IMR-90 (cell line): ENCODE measurements at regions not wholly inside any gene's neighbourhood (a gene's known extent, or its start where the extent isn't known, plus 50 kb on each side); places are given as distances from the start of the nearest gene placed in this dataset.

Experiments
- BHLHE40 ChIP-seq: fragments of 150-350 bp; IDR thresholded peaks from 2 replicates; pipeline ENCODE4 v1.6.1; 2016; ENCODE audit warnings: mild to moderate bottlenecking, low read depth, low read length
- CHD1 ChIP-seq: IDR thresholded peaks from 2 replicates; pipeline ENCODE4 v1.6.1; 2012; ENCODE audit warnings: low read depth, low read length, improper control_type of control experiment
- FOS ChIP-seq: fragments of 150-350 bp; IDR thresholded peaks from 2 replicates; pipeline ENCODE4 v1.6.1; 2016; ENCODE audit warnings: low read depth, low read length
- MAFK ChIP-seq: IDR thresholded peaks from 2 replicates; pipeline ENCODE4 v1.6.1; 2012; ENCODE audit warnings: low read depth, low read length, improper control_type of control experiment
- MAZ ChIP-seq: IDR thresholded peaks from 2 replicates; pipeline ENCODE4 v1.6.1; 2012; ENCODE audit warnings: low read depth, mild to moderate bottlenecking, low read length, improper control_type of control experiment, moderate library complexity, borderline replicate concordance
- MXI1 ChIP-seq: IDR thresholded peaks from 2 replicates; pipeline ENCODE4 v1.6.1; 2012; ENCODE audit warnings: low read depth, mild to moderate bottlenecking, low read length, moderate library complexity, borderline replicate concordance
- NFE2L2 ChIP-seq: fragments of 150-350 bp; IDR thresholded peaks from 2 replicates; pipeline ENCODE4 v1.6.1; 2016; ENCODE audit warnings: low read depth, mild to moderate bottlenecking, low read length
- POLR2A ChIP-seq: IDR thresholded peaks from 2 replicates; pipeline ENCODE4 v1.6.1; 2012; ENCODE audit warnings: mild to moderate bottlenecking, low read depth, low read length
- RAD21 ChIP-seq: IDR thresholded peaks from 2 replicates; pipeline ENCODE4 v1.6.1; 2012; ENCODE audit warnings: low read length, improper control_type of control experiment
- SMC3 ChIP-seq: fragments of 150-350 bp; IDR thresholded peaks from 2 replicates; pipeline ENCODE4 v1.6.1; 2016; ENCODE audit warnings: low read depth, mild to moderate bottlenecking, antibody characterized with exemption, low read length, moderate library complexity
- TF ChIP-seq, protein P1 (sequence below): conservative IDR thresholded peaks from 2 replicates; pipeline ENCODE4 v1.5.1; 2012; ENCODE audit warnings: mild to moderate bottlenecking, low read depth, low read length, improper control_type of control experiment

GRCh38 chr6:170188571-170189001, 102.3 kb downstream of the DLL1 start:
- TF ChIP-seq, protein P1, sequence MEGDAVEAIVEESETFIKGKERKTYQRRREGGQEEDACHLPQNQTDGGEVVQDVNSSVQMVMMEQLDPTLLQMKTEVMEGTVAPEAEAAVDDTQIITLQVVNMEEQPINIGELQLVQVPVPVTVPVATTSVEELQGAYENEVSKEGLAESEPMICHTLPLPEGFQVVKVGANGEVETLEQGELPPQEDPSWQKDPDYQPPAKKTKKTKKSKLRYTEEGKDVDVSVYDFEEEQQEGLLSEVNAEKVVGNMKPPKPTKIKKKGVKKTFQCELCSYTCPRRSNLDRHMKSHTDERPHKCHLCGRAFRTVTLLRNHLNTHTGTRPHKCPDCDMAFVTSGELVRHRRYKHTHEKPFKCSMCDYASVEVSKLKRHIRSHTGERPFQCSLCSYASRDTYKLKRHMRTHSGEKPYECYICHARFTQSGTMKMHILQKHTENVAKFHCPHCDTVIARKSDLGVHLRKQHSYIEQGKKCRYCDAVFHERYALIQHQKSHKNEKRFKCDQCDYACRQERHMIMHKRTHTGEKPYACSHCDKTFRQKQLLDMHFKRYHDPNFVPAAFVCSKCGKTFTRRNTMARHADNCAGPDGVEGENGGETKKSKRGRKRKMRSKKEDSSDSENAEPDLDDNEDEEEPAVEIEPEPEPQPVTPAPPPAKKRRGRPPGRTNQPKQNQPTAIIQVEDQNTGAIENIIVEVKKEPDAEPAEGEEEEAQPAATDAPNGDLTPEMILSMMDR = no peak
- TF ChIP-seq POLR2A (no peak), NFE2L2 (no peak), MXI1 (no peak), SMC3 (no peak), MAZ (no peak), FOS (no peak), BHLHE40 (no peak), RAD21 (no peak), MAFK (no peak), CHD1 (no peak)
